H1 (cell line): ENCODE measurements at regions not wholly inside any gene's neighbourhood (a gene's known extent, or its start where the extent isn't known, plus 50 kb on each side); places are given as distances from the start of the nearest gene placed in this dataset.

Experiments
- BCL11A ChIP-seq, 2 experiments: IDR thresholded peaks; one replicate each; pipeline ENCODE4 v1.6.1; 2011; ENCODE audit warnings: low read depth in 2 of 2, low read length in 2 of 2, mild to moderate bottlenecking in 2 of 2
- EGR1 ChIP-seq: IDR thresholded peaks from 2 replicates; pipeline ENCODE4 v1.6.1; 2011; ENCODE audit warnings: low read depth, low read length, borderline replicate concordance
- EZH2 ChIP-seq: fragments of 200-600 bp; sonication (generic); IDR thresholded peaks from 2 replicates; pipeline ENCODE4 v1.7.1; 2012; ENCODE audit warnings: low read depth, mild to moderate bottlenecking, moderate library complexity, low read length, inconsistent platforms; ENCODE audit not compliant: severe bottlenecking
- YY1 ChIP-seq: IDR thresholded peaks from 2 replicates; pipeline ENCODE4 v1.6.1; 2011; ENCODE audit warnings: low read depth, mild to moderate bottlenecking, low read length
- TF ChIP-seq, protein P1 (sequence below): IDR thresholded peaks from 2 replicates; pipeline ENCODE4 v1.6.1; 2011; ENCODE audit warnings: low read length, improper control_type of control experiment

DNA sequence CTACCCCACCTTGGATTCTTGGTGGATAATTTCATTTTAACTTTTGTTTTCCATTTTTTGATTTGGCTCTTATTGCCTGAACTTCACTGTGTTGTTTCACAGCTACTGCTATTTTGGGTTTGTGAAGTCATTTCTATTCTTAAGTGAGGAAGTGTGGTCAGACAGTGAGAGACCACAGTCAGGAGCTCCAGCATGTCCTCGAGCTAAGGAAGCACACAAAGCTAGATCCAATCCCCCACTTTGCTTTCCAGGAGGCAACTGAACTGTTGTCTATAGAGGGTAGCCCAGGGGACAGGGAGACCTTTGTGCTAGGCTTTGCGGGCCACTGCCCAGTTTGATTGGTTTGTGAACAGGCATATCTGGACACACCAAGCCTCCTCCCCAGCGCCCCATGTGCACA is 251.8 kb upstream of the KIRREL3 start (continued):
- TF ChIP-seq, protein P1, sequence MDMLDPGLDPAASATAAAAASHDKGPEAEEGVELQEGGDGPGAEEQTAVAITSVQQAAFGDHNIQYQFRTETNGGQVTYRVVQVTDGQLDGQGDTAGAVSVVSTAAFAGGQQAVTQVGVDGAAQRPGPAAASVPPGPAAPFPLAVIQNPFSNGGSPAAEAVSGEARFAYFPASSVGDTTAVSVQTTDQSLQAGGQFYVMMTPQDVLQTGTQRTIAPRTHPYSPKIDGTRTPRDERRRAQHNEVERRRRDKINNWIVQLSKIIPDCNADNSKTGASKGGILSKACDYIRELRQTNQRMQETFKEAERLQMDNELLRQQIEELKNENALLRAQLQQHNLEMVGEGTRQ = no peak
- TF ChIP-seq EZH2 (no peak), YY1 (no peak), EGR1 (no peak), BCL11A (IDR thresholded peaks at IDR 0.05; ENCODE audit: low read depth in 2 of 2, low read length in 2 of 2) (no peak)
